ENCODE measurements at regions not wholly inside any gene's neighbourhood (a gene's known extent, or its start where the extent isn't known, plus 50 kb on each side); places are given as distances from the start of the nearest gene placed in this dataset.

DNA sequence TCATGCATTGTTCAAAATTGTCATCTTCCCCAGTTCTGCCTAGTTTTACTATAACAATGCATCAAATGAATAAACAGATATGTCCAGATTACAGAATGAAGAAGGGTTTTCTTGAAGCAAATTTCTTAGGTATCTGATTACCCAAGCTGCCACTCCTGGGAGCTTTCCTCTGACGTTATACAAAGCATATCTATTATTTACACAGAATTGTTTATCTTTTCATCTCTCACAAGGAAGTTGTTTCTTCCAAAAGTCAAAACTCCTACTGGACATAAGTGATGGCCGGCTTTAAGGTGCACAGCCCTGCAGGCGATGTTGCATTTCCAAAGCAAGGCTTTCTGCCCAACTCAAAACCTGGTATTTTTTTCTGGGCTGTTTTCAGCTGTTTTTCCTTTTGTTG is 73.4 kb upstream of the ANKH start:
- Histone ChIP-seq H3K4me1 (peaks cover 0 to 8% of the 10 kb centered on the region in 2 donors), H3K9me3 (no peaks in the 10 kb centered on the region), H3K36me3 (no peaks in the 10 kb centered on the region), H3K4me3 (no peak overlapping the region), H3K27ac (no peak overlapping the region), H3K27me3 (no peaks in the 10 kb centered on the region)
- TF ChIP-seq CTCF (IDR thresholded peaks at IDR 0.05): no peak
- no peak for DNase-seq (ENCODE audit: low spot score)

- Histone ChIP-seq H3K27me3 (no peaks in the 10 kb centered on the region), H3K4me1 (peaks cover 0 to 8% of the 10 kb centered on the region in 2 donors), H3K9me3 (no peaks in the 10 kb centered on the region), H3K4me3 (no peak overlapping the region), H3K27ac (no peak overlapping the region), H3K36me3 (no peaks in the 10 kb centered on the region)
- no peak for TF ChIP-seq CTCF (IDR thresholded peaks at IDR 0.05)
- no peak for DNase-seq (ENCODE audit: low spot score)
These were observed 72.8 kb upstream of the ANKH start for GRCh38 chr5:14944350-14944739.

DNA sequence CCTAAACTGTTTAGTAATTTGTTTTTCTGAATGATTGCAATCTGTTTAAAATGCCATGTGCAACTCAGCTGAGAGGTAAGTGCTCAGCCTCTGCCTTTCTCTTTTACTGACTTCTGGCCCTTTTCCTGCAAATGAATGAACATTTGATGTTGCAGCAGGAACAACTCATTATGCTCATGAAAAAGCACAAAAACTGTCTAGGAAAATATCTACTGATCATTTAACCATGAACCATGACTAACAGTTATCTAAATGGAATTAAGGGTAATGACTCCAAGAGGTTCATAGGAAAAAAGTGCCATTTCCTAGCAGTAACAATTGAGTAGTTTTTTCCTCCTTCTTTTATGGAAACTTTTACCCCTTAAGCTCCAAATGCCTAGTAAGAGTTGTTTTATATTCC is 70.6 kb upstream of the ANKH start:
- no peak for TF ChIP-seq CTCF (IDR thresholded peaks at IDR 0.05)
- DNase-seq (ENCODE audit: low spot score): no peak
- Histone ChIP-seq H3K4me1 (peaks cover 0 to 6% of the 10 kb centered on the region in 2 donors), H3K36me3 (no peaks in the 10 kb centered on the region), H3K27ac (no peak overlapping the region), H3K27me3 (no peaks in the 10 kb centered on the region), H3K4me3 (no peak overlapping the region), H3K9me3 (no peaks in the 10 kb centered on the region)

DNA sequence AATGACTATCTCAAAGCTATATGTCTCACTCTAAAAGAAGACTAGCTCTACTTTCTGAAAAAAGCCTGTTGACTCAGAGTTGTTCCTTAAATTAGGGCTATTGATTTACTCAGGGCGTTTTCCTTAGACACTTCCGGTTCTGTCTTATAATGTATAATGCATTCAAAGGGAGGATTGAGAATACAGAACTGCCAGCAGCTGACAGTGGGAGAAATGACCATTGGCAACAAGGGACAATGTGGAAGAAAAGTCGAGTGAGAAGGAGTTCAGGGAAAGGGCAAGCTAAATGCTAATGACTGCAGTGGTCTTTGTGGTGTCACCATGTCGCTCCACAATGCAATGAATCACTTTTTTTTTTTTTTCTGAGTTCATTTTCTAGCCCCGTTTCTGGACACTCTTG is 65.7 kb upstream of the ANKH start:
- DNase-seq (ENCODE audit: low spot score): no peak
- Histone ChIP-seq H3K4me3 (no peak overlapping the region), H3K4me1 (peaks cover 0 to 7% of the 10 kb centered on the region in 2 donors), H3K9me3 (no peaks in the 10 kb centered on the region), H3K27ac (peak overlapping the region in 1 of 2 donors; percentile 53), H3K27me3 (no peaks in the 10 kb centered on the region), H3K36me3 (no peaks in the 10 kb centered on the region)
- no peak for TF ChIP-seq CTCF (IDR thresholded peaks at IDR 0.05)

DNA sequence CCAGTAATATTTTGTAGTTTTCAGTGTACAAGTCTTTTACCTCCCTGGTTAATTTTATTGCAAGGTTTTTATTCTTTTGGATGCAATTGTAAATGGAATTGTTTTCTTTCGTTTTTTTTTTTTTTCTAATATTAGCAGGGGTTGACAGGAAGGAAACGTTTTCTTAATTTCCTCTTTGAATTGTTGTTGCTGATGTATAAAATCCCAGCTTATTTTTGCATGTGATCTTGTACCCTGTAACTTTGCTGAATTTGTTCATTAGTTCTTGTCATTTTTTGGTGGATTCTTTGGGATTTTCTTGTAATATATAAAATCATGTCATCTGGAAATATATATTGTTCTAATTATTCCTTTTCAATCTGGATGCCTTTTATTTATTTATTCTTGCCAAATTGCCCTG is 65.0 kb upstream of the ANKH start:
- no peak for TF ChIP-seq CTCF (IDR thresholded peaks at IDR 0.05)
- H3K4me3 ChIP-seq: no peak overlapping the region
- H3K4me1 ChIP-seq: peaks cover 0 to 7% of the 10 kb centered on the region in 2 donors
- no peaks in the 10 kb centered on the region for H3K36me3 ChIP-seq
- H3K27ac ChIP-seq: peak overlapping the region in 1 of 2 donors; percentile 53
- H3K9me3 ChIP-seq: no peaks in the 10 kb centered on the region
- H3K27me3 ChIP-seq: no peaks in the 10 kb centered on the region
- no peak for DNase-seq (ENCODE audit: low spot score)

DNA sequence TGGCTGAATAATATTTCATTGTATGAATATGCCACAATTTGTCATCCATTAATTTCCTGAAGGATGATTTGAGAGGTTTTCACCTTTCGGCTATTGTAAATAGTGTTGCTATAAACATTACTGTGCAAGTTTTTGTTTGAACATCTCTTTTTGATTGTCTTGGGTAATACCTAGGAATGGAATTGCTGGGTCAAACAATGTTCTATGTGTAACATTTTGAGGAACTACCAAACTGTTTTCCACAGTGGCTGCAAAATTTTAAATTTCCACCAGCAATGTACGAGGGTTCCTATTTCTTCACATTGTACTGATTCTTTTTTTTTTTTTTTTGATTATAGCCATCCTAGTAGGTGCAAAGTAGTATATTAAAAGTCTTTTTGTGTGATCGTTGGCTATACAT is 63.8 kb upstream of the ANKH start:
- Histone ChIP-seq H3K9me3 (no peaks in the 10 kb centered on the region), H3K4me3 (no peak overlapping the region), H3K36me3 (no peaks in the 10 kb centered on the region), H3K27ac (no peak overlapping the region), H3K27me3 (no peaks in the 10 kb centered on the region), H3K4me1 (peaks cover 0 to 7% of the 10 kb centered on the region in 2 donors)
- no peak for DNase-seq (ENCODE audit: low spot score)
- TF ChIP-seq CTCF (IDR thresholded peaks at IDR 0.05): no peak

All from right atrium auricular region (tissue), 2 donors.